DOHH2 (cell line): ENCODE measurements at regions not wholly inside any gene's neighbourhood (a gene's known extent, or its start where the extent isn't known, plus 50 kb on each side); places are given as distances from the start of the nearest gene placed in this dataset.
"Not testable (repeated sequence)": the region's sequence is repeated elsewhere in the genome, so short reads cannot be mapped to it uniquely, and the experiment has no call there.

ENCODE experiments used
- H3F3A ChIP-seq: fragments of 200-600 bp; sonication (generic), shearing (Covaris generic); 2 replicates; pipeline ENCODE4 v1.6.0; 2016; ENCODE audit warnings: antibody characterized with exemption, mild to moderate bottlenecking; ENCODE audit not compliant: control insufficient read depth, insufficient read depth
- H3K27ac ChIP-seq: fragments of 200-600 bp; sonication (generic); 2 replicates; pipeline ENCODE4 v1.5.1; 2014; ENCODE audit warnings: low read depth, mild to moderate bottlenecking, low read length, moderate library complexity
- H3K27me3 ChIP-seq: fragments of 200-600 bp; sonication (generic); 2 replicates; pipeline ENCODE4 v1.6.1; 2014; ENCODE audit warnings: mild to moderate bottlenecking, low read length, mixed read lengths; ENCODE audit not compliant: control insufficient read depth
- H3K36me3 ChIP-seq: fragments of 200-600 bp; sonication (generic); 2 replicates; pipeline ENCODE4 v1.6.1; 2014; ENCODE audit warnings: mild to moderate bottlenecking, low read length, moderate library complexity, mixed read lengths; ENCODE audit not compliant: control insufficient read depth
- H3K4me1 ChIP-seq: fragments of 200-600 bp; sonication (generic); 2 replicates; pipeline ENCODE4 v1.6.1; 2014; ENCODE audit warnings: mild to moderate bottlenecking, low read length, mixed read lengths; ENCODE audit not compliant: control insufficient read depth
- H3K4me2 ChIP-seq: fragments of 200-600 bp; sonication (generic); 2 replicates; pipeline ENCODE4 v1.6.0; 2014; ENCODE audit warnings: mild to moderate bottlenecking, low read length, moderate library complexity
- H3K4me3 ChIP-seq: fragments of 200-600 bp; sonication (generic); 2 replicates; pipeline ENCODE4 v1.5.1; 2014; ENCODE audit warnings: mild to moderate bottlenecking, low read length, mixed read lengths
- H3K79me2 ChIP-seq: fragments of 200-600 bp; sonication (generic); 2 replicates; pipeline ENCODE4 v1.6.1; 2014; ENCODE audit warnings: mild to moderate bottlenecking, low read length, mixed read lengths; ENCODE audit not compliant: control insufficient read depth
- H3K9me2 ChIP-seq: fragments of 200-600 bp; sonication (generic); replicated peaks from 2 replicates; pipeline ENCODE4 v1.6.1; 2014; ENCODE audit warnings: mild to moderate bottlenecking, low read length, mixed read lengths; ENCODE audit not compliant: control insufficient read depth
- H3K9me3 ChIP-seq: fragments of 200-600 bp; sonication (generic); 2 replicates; pipeline ENCODE4 v1.6.1; 2014; ENCODE audit warnings: antibody characterized with exemption, low read length, mixed read lengths; ENCODE audit not compliant: control insufficient read depth, insufficient read depth
- H4K20me1 ChIP-seq: fragments of 200-600 bp; sonication (generic); 2 replicates; pipeline ENCODE4 v1.6.0; 2014; ENCODE audit warnings: low read depth, mild to moderate bottlenecking, antibody characterized with exemption, low read length, moderate library complexity; ENCODE audit not compliant: control insufficient read depth, insufficient read depth
- EZH2phosphoT487 ChIP-seq: fragments of 200-600 bp; sonication (generic); IDR thresholded peaks from 2 replicates; pipeline ENCODE4 v1.6.1; 2017; ENCODE audit warnings: borderline replicate concordance, mild to moderate bottlenecking, antibody characterized with exemption, low read length, moderate library complexity, mixed read lengths
- TF ChIP-seq, protein P1 (sequence below): fragments of 200-600 bp; sonication (generic); IDR thresholded peaks from one replicate; pipeline ENCODE4 v1.5.1; 2014; ENCODE audit warnings: antibody characterized with exemption, mild to moderate bottlenecking, low read depth, low read length; ENCODE audit not compliant: poor library complexity, severe bottlenecking

DNA sequence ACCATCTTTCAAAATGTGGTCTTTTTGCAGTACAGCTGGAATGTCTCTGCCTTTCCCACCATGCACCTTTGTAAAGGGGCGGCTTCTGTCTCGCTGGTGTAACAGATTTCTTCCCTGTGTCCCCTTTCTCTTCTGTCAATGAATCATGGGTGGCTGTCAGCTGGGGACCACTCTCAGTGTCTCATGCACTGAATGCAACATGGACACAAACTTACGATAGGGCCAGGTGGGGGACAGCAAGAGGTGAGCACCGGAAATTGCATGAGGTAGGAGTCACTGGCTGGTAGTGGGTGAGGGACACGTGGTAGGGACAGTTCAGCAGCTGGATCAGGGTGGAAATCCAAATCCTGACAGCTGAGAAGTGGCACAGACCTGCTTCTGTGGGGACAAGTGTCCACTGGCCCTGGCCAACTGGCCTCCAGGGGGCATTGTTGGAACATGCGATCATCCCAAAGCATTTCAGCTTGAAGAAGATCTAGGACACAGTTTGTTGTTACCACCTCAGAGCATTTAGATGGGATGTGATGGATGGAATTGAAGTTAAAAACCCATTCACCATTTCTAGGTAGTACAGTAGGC lies 1383.5 kb downstream of the CDH12 start:
- H3F3A ChIP-seq, H3K4me1 ChIP-seq, H4K20me1 ChIP-seq, H3K79me2 ChIP-seq, H3K36me3 ChIP-seq, H3K9me2 ChIP-seq, H3K27me3 ChIP-seq, H3K4me2 ChIP-seq, H3K27ac ChIP-seq, H3K9me3 ChIP-seq, H3K4me3 ChIP-seq: not testable (repeated sequence)

GRCh38 chr5:21467544-21467943 lies 1385.6 kb downstream of the CDH12 start:
- H3K79me2 ChIP-seq: not testable (repeated sequence)

DNA sequence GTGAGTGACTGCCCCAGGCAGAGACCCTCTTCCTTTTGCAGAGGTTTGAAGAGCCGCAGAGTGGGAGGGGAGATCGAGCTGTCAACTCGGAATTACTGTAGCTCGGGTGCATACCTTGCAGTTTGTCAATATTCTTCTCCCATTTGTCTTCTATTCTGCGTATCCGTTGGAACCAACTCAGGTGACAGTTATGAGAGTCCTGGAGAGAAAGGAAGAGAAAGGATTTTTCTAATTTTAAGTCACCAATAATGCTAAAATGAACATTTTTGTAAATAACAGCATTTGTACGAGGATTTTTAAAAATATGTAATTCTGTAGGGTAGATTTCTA lies 1393.4 kb downstream of the CDH12 start:
- not testable (repeated sequence) for H4K20me1 ChIP-seq, H3K36me3 ChIP-seq, H3K9me2 ChIP-seq, H3K27me3 ChIP-seq, H3K79me2 ChIP-seq, H3F3A ChIP-seq, H3K27ac ChIP-seq, H3K9me3 ChIP-seq, H3K4me1 ChIP-seq
- Histone ChIP-seq H3K4me2 (peak overlapping the region; percentile 41), H3K4me3 (peak overlapping the region; percentile 75)

More at GRCh38 chr5:21467544-21467943, 1385.6 kb downstream of the CDH12 start:
- H3K4me3 ChIP-seq, H3K9me3 ChIP-seq, H3F3A ChIP-seq, H3K9me2 ChIP-seq, H3K27ac ChIP-seq, H3K4me2 ChIP-seq, H3K4me1 ChIP-seq, H3K27me3 ChIP-seq, H4K20me1 ChIP-seq, H3K36me3 ChIP-seq: not testable (repeated sequence)

- H3F3A ChIP-seq: no peaks in the 10 kb centered on the region
- H3K36me3 ChIP-seq: no peaks in the 10 kb centered on the region
- H3K27me3 ChIP-seq: no peaks in the 10 kb centered on the region
- H3K4me1 ChIP-seq: no peaks in the 10 kb centered on the region
- H4K20me1 ChIP-seq: no peaks in the 10 kb centered on the region
- TF ChIP-seq EZH2phosphoT487: no peak
- TF ChIP-seq, protein P1, sequence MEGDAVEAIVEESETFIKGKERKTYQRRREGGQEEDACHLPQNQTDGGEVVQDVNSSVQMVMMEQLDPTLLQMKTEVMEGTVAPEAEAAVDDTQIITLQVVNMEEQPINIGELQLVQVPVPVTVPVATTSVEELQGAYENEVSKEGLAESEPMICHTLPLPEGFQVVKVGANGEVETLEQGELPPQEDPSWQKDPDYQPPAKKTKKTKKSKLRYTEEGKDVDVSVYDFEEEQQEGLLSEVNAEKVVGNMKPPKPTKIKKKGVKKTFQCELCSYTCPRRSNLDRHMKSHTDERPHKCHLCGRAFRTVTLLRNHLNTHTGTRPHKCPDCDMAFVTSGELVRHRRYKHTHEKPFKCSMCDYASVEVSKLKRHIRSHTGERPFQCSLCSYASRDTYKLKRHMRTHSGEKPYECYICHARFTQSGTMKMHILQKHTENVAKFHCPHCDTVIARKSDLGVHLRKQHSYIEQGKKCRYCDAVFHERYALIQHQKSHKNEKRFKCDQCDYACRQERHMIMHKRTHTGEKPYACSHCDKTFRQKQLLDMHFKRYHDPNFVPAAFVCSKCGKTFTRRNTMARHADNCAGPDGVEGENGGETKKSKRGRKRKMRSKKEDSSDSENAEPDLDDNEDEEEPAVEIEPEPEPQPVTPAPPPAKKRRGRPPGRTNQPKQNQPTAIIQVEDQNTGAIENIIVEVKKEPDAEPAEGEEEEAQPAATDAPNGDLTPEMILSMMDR: no peak
- no peak overlapping the region for H3K27ac ChIP-seq
- H3K9me3 ChIP-seq: no peaks in the 10 kb centered on the region
- no peak overlapping the region for H3K4me3 ChIP-seq
- H3K9me2 ChIP-seq: no peaks in the 10 kb centered on the region
- no peaks in the 10 kb centered on the region for H3K79me2 ChIP-seq
- no peak overlapping the region for H3K4me2 ChIP-seq
Measured at GRCh38 chr5:21452449-21452848, 1400.7 kb downstream of the CDH12 start.

GRCh38 chr5:21432646-21433045 lies 1420.5 kb downstream of the CDH12 start:
- no peaks in the 10 kb centered on the region for H3K9me2 ChIP-seq
- H3K4me1 ChIP-seq: no peaks in the 10 kb centered on the region
- no peak overlapping the region for H3K4me3 ChIP-seq
- no peaks in the 10 kb centered on the region for H3K79me2 ChIP-seq
- TF ChIP-seq, protein P1: no peak
- no peak for TF ChIP-seq EZH2phosphoT487
- no peaks in the 10 kb centered on the region for H3F3A ChIP-seq
- no peaks in the 10 kb centered on the region for H3K36me3 ChIP-seq
- no peak overlapping the region for H3K4me2 ChIP-seq
- H3K27me3 ChIP-seq: no peaks in the 10 kb centered on the region
- H3K9me3 ChIP-seq: no peaks in the 10 kb centered on the region
- no peaks in the 10 kb centered on the region for H4K20me1 ChIP-seq
- H3K27ac ChIP-seq: no peak overlapping the region
